CD4-positive, alpha-beta T cell treated with Interleukin-17A for 1 hour (primary cell): ENCODE measurements at regions not wholly inside any gene's neighbourhood (a gene's known extent, or its start where the extent isn't known, plus 50 kb on each side); places are given as distances from the start of the nearest gene placed in this dataset.

Source experiments
- DNase-seq: peaks from one replicate; pipeline ENCODE4 v3.0.0-alpha.2; 2020

GRCh38 chr20:39234520-39235095 is 272.5 kb downstream of the DHX35 start:
- DNase-seq: no peak

- DNase-seq: no peak
These were observed 271.6 kb downstream of the DHX35 start for GRCh38 chr20:39233755-39234154.

- DNase-seq: no peak
These were observed 265.3 kb downstream of the DHX35 start for GRCh38 chr20:39227416-39227815.

- no peak for DNase-seq
These were observed 263.8 kb downstream of the DHX35 start for GRCh38 chr20:39225978-39226377.

GRCh38 chr20:39225536-39225935 is 263.4 kb downstream of the DHX35 start:
- DNase-seq: no peak

- DNase-seq: no peak
These were observed 260.0 kb downstream of the DHX35 start for GRCh38 chr20:39222101-39222500.

- no peak for DNase-seq
These were observed 254.1 kb downstream of the DHX35 start for GRCh38 chr20:39216195-39216594.

GRCh38 chr20:39214828-39215227 is 252.7 kb downstream of the DHX35 start:
- DNase-seq: no peak

GRCh38 chr20:39213476-39214145 is 251.5 kb downstream of the DHX35 start:
- DNase-seq: no peak

- DNase-seq: no peak
These were observed 249.1 kb downstream of the DHX35 start for GRCh38 chr20:39211060-39211748.

- no peak for DNase-seq
These were observed 248.3 kb downstream of the DHX35 start for GRCh38 chr20:39210341-39211036.

GRCh38 chr20:39206899-39207564 is 244.9 kb downstream of the DHX35 start:
- DNase-seq: no peak

GRCh38 chr20:39195582-39196021 is 233.5 kb downstream of the DHX35 start:
- DNase-seq: no peak

- no peak for DNase-seq
These were observed 228.8 kb downstream of the DHX35 start for GRCh38 chr20:39190666-39191570.

GRCh38 chr20:39188266-39188765 is 226.2 kb downstream of the DHX35 start:
- no peak for DNase-seq

GRCh38 chr20:39181490-39181889 is 219.3 kb downstream of the DHX35 start:
- DNase-seq: no peak

GRCh38 chr20:39176457-39176856 is 214.3 kb downstream of the DHX35 start:
- DNase-seq: no peak

GRCh38 chr20:39170896-39171463 is 208.8 kb downstream of the DHX35 start:
- DNase-seq: no peak

- DNase-seq: no peak
These were observed 203.0 kb downstream of the DHX35 start for GRCh38 chr20:39165099-39165498.

GRCh38 chr20:39164642-39165041 is 202.5 kb downstream of the DHX35 start:
- DNase-seq: no peak

GRCh38 chr20:39163993-39164392 is 201.8 kb downstream of the DHX35 start:
- DNase-seq: no peak
